ENCODE measurements at regions not wholly inside any gene's neighbourhood (a gene's known extent, or its start where the extent isn't known, plus 50 kb on each side); places are given as distances from the start of the nearest gene placed in this dataset.

GRCh38 chrX:20325786-20326388, 59.2 kb upstream of the RPS6KA3 start:
- no peak for DNase-seq (ENCODE audit: low read depth)
- in situ Hi-C loops (cut with HindIII; ENCODE audit: low sequenced_read_pairs) = no loop called here
- no peak overlapping the region for H3K4me3 ChIP-seq (ENCODE audit: low read depth, low read length)
- TF ChIP-seq, protein P1, sequence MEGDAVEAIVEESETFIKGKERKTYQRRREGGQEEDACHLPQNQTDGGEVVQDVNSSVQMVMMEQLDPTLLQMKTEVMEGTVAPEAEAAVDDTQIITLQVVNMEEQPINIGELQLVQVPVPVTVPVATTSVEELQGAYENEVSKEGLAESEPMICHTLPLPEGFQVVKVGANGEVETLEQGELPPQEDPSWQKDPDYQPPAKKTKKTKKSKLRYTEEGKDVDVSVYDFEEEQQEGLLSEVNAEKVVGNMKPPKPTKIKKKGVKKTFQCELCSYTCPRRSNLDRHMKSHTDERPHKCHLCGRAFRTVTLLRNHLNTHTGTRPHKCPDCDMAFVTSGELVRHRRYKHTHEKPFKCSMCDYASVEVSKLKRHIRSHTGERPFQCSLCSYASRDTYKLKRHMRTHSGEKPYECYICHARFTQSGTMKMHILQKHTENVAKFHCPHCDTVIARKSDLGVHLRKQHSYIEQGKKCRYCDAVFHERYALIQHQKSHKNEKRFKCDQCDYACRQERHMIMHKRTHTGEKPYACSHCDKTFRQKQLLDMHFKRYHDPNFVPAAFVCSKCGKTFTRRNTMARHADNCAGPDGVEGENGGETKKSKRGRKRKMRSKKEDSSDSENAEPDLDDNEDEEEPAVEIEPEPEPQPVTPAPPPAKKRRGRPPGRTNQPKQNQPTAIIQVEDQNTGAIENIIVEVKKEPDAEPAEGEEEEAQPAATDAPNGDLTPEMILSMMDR (IDR thresholded peaks at IDR 0.05; ENCODE audit: low read depth, low read length, missing control alignments) = no peak

DNA sequence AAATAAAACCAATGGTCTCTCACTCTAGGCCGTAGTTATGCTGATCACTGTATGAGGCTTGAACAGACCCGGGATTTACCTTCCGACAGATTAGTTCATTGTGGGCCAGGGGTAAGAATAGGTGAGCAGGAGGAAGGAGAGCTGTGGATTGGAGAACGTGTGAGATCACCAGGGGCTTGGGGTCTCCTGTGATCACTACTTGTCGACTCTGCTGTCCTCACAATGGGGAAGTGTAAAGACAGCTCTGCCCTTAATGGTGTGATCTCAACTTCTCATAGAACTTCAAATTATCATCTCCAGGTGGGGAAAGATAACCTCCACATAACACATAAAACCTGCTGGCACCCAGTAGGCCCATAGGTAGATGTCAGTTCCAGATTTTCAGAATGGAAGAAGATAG, 56.2 kb upstream of the RPS6KA3 start:
- DNase-seq (ENCODE audit: low read depth) = no peak
- no peak overlapping the region for H3K4me3 ChIP-seq (ENCODE audit: low read depth, low read length)
- in situ Hi-C loops (cut with HindIII; ENCODE audit: low sequenced_read_pairs) = no loop called here
- TF ChIP-seq, protein P1 (IDR thresholded peaks at IDR 0.05; ENCODE audit: low read depth, low read length, missing control alignments) = no peak

GRCh38 chrX:20320461-20321159, 53.9 kb upstream of the RPS6KA3 start:
- no peak overlapping the region for H3K4me3 ChIP-seq (ENCODE audit: low read depth, low read length)
- DNase-seq (ENCODE audit: low read depth) = no peak

GRCh38 chrX:20319054-20319453, 52.3 kb upstream of the RPS6KA3 start:
- no peak for DNase-seq (ENCODE audit: low read depth)
- TF ChIP-seq, protein P1 (IDR thresholded peaks at IDR 0.05; ENCODE audit: low read depth, low read length, missing control alignments) = no peak
- no peak overlapping the region for H3K4me3 ChIP-seq (ENCODE audit: low read depth, low read length)
- in situ Hi-C loops (cut with HindIII; ENCODE audit: low sequenced_read_pairs) = no loop called here

More at GRCh38 chrX:20320461-20321159, 53.9 kb upstream of the RPS6KA3 start:
- TF ChIP-seq, protein P1 (IDR thresholded peaks at IDR 0.05; ENCODE audit: low read depth, low read length, missing control alignments) = no peak
- in situ Hi-C loops (cut with HindIII; ENCODE audit: low sequenced_read_pairs) = no loop called here

- TF ChIP-seq, protein P1 (IDR thresholded peaks at IDR 0.05; ENCODE audit: low read depth, low read length, missing control alignments) = no peak
- in situ Hi-C loops (cut with HindIII; ENCODE audit: low sequenced_read_pairs) = no loop called here
- no peak overlapping the region for H3K4me3 ChIP-seq (ENCODE audit: low read depth, low read length)
- DNase-seq (ENCODE audit: low read depth) = no peak
Observed at GRCh38 chrX:20317873-20318272, 51.2 kb upstream of the RPS6KA3 start.

Measured in astrocyte of the cerebellum (primary cell).